ENCODE measurements at regions not wholly inside any gene's neighbourhood (a gene's known extent, or its start where the extent isn't known, plus 50 kb on each side); places are given as distances from the start of the nearest gene placed in this dataset.
"Not testable (repeated sequence)": the region's sequence is repeated elsewhere in the genome, so short reads cannot be mapped to it uniquely, and the experiment has no call there.

GRCh38 chr21:18826562-18826961, 423.0 kb upstream of the TMPRSS15 start:
- DNase-seq (ENCODE audit: low spot score) = no peak

DNA sequence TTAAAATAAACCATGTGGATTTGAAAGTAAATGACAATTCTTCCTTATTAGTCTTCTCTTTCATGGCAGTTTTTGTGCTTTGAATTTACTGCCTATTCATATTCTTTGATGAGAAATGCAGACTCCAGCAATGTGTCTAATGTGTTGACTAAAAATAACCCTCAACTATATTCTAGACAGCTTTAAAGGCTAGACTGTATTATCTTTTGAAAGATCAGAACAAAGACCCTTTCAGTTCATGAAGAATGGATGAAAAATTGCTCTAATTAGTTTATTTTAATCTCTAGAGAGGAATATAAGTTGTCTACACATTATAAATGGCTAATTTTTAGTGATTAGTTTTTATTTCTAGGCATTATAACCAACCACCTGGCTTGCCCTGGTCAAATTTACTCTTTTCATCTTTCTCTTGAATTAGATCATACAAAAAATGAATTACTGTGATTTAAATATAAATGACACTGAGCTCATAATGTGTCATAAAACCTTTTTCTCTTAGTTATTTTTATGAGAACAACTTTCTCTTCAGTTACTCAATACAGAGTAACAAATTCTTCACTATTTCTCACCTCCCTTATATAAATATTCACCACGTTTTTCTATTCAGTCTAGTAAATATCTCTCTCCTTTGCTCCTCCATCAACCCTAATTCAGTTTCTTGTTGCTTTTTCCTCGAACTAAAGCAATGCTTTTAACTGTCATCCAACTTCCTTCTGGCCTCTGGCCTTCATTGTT, 428.5 kb upstream of the TMPRSS15 start:
- DNase-seq (ENCODE audit: low spot score) = no peak

GRCh38 chr21:18832950-18833349, 429.4 kb upstream of the TMPRSS15 start:
- DNase-seq (ENCODE audit: low spot score) = no peak

- DNase-seq (ENCODE audit: low spot score) = not testable (repeated sequence)
These were observed 430.5 kb upstream of the TMPRSS15 start for GRCh38 chr21:18834121-18834520.

GRCh38 chr21:18840239-18840638, 436.7 kb upstream of the TMPRSS15 start:
- no peak for DNase-seq (ENCODE audit: low spot score)

GRCh38 chr21:18857606-18858005, 454.0 kb upstream of the TMPRSS15 start:
- DNase-seq (ENCODE audit: low spot score) = not testable (repeated sequence)

DNA sequence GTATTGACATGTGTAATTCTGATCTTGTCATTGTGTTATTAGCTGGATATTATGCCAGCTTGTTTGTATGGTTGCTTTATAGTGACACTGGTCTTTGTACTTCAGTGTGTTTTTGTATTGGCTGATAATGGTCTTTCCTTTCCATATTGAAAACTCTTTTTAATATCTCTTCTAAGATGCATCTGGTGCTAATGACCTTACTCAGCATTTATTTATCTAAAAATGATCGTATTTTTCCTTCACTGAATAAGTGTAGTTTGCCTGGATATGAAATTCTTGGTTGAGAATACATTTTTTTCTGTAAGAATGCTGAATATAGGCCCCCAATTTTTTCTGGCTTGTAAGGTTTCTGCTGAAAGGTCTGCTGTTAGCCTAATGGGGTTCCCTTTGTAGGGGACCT, 465.5 kb upstream of the TMPRSS15 start:
- no peak for DNase-seq (ENCODE audit: low spot score)

GRCh38 chr21:18877917-18878316, 474.3 kb upstream of the TMPRSS15 start:
- no peak for DNase-seq (ENCODE audit: low spot score)

DNA sequence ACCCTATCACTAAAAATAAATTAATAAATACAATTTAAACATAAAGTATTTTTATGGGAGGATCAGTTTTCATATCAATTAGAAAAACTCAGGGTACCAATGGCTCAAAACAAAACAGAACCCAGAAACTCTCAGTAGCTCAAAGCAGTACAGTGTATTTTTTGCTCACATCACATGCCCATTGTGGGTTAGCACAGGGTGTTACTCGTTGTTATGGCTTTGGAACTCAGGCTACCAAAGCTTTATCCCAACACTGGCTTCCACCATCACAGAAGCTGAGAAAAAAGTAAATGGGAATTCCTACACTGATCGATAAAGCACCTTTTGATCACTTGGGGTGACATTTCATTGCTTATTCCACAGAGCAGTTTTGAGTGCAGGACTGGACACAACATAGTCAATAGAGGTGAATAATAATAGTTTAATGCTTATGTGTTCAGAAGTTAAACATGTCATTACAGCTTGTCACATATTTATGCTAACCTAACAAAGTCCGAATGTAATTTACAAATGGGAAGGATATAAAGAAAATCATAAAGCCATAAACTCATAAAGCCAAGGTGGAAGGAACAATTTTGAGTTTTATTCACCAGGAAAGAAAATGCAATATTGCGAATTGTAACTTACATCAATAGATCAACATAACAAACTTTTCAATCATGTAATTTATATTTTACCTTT, 484.5 kb upstream of the TMPRSS15 start:
- no peak for DNase-seq (ENCODE audit: low spot score)

GRCh38 chr21:18893406-18893805, 489.8 kb upstream of the TMPRSS15 start:
- no peak for DNase-seq (ENCODE audit: low spot score)

DNA sequence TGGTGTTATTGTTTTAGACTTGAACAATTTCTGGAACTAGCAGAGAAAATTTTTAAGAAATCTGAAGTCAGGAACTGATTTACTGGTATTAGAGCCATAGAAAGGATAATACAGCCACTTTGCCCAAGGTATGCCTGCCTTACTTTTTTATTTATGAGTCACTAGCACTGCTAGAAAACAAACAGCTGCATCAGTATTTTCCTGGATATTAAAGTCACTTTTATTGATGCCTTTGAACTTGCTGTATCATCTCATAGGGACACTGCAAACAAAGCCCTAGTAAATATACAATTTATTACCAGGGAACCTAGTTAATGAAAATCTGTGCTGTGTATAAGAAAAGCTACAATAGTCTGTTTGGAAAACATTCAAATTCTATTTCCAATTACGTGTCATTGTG, 490.8 kb upstream of the TMPRSS15 start:
- DNase-seq (ENCODE audit: low spot score) = no peak

DNA sequence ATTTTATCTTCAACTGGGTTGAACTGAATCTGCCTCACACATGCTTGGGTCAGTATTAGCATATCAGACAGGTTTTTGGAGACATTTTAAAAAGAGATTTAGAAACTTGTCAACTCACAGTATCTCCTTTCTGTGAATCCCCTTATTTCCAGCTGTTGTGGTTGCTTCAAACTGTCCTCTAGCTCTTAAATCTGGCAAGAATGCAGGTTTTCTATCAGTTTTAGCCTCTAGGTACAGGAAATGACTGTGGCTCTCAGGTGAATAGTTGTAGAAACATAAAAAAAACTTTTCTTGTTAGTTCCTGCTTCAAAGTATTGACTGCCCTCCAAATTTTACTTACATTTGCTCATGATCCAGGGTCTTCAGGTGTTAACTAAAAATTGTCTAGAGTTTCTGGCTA, 495.7 kb upstream of the TMPRSS15 start:
- no peak for DNase-seq (ENCODE audit: low spot score)

- no peak for DNase-seq (ENCODE audit: low spot score)
These were observed 499.1 kb upstream of the TMPRSS15 start for GRCh38 chr21:18902660-18903059.

- DNase-seq (ENCODE audit: low spot score) = no peak
These were observed 503.5 kb upstream of the TMPRSS15 start for GRCh38 chr21:18907076-18907475.

DNA sequence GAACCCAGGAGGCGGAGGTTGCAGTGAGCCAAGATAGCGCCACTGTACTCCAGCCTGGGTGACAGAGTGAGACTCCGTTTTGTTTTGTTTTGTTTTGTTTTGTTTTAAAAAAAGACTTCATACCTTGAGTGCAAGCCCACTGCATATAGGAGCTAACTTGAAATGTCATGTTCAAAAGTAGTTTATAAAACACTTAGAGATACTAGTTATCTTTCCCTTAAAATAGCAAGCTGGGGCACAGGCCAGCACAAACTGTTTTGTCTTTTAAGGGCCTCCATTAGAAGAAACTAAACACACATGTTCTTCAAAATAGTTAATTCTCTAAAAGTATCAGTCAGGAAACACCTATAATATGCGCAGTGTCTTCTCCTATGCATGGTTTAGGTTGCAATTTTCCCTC, 505.1 kb upstream of the TMPRSS15 start:
- no peak for DNase-seq (ENCODE audit: low spot score)

DNA sequence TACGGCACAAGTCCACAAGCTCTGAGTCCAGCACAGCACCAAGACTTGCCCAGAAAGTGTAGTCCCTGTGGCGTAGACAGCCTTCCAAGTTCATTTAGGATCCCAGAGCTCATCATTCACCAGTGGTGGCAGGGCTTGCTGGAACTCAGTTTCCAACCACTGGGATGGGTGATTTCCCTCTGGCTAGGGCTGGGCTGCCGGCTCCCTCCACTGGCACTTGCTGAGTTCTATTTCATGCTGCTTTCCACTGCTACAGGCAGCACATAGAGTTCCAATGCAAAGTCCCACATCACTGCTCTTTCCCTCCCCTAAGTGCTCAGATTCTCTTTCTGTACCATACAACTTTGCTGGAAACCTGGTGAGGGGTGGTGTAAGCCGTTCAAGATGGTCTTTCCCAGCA, 510.3 kb upstream of the TMPRSS15 start:
- DNase-seq (ENCODE audit: low spot score) = no peak

DNA sequence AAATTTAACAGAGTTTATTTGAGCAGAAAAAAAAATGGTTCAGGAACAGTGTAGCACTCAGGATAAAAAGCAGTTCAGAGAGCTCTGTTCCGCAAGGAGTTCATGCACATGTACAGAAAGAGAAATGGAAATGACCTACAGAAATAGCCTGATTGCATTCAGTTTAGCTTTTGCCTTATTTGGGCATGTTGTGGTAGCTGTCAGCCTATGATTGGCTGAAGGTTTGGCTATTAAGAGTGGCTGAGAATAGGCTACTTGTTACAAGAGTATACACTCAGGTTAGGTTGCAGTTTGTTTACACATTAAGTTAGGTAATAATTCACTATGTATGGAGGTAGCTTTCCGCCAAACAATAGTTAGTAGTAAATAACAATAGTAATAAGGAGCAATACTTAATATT, 511.0 kb upstream of the TMPRSS15 start:
- no peak for DNase-seq (ENCODE audit: low spot score)

GRCh38 chr21:18917622-18918021, 514.0 kb upstream of the TMPRSS15 start:
- no peak for DNase-seq (ENCODE audit: low spot score)

GRCh38 chr21:18931237-18931636, 527.7 kb upstream of the TMPRSS15 start:
- DNase-seq (ENCODE audit: low spot score) = no peak

DNA sequence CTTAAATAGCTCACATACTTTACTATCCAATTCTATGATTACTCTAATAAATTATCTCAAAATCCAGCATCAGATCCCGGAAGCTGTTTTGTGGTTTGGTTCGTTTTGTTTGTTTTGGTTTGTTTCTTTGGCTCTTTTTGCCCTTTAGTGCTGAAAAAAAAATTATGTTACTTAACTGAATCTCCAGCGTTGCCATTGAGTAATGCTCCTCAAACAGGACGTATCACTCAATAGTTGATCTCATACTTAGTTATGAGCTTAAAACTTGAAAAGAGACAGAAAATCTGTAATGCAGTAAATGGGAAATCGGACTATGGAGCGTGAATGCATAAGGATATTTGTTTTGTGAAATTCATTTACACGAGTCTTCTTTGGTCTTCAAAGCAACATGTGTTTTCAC, 533.8 kb upstream of the TMPRSS15 start:
- no peak for DNase-seq (ENCODE audit: low spot score)

DNA sequence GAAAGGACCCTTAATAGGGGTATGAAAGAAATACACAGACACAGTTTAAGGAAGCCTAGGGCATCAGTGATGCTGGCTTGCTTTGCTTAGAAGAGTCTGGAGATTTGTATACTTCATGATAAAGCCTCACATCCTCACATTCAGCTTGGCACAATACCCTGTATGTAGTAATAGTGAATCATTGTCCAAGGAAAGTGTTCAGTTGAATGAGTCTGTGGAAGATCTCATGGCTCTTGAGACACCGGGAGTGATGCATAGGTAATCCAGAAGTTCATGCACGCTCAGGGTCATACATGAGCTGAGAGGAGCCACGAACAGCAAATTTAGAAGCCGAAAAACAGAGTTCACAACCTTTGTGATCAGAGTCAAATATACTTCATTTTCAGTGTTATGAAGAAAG, 537.2 kb upstream of the TMPRSS15 start:
- no peak for DNase-seq (ENCODE audit: low spot score)

- no peak for DNase-seq (ENCODE audit: low spot score)
These were observed 546.6 kb upstream of the TMPRSS15 start for GRCh38 chr21:18950045-18950740.
